H9 (cell line): ENCODE measurements at regions not wholly inside any gene's neighbourhood (a gene's known extent, or its start where the extent isn't known, plus 50 kb on each side); places are given as distances from the start of the nearest gene placed in this dataset.

ENCODE experiments used
- DNase-seq: peaks from one replicate; pipeline ENCODE4 v3.0.0-alpha.2; 2017
- H2AFZ ChIP-seq: one replicate; pipeline ENCODE4 v1.6.1; 2013; ENCODE audit warnings: mild to moderate bottlenecking, low read length, control low read depth, moderate library complexity
- H2AK5ac ChIP-seq: 2 replicates; pipeline ENCODE4 v1.6.1; 2013; ENCODE audit warnings: low read length, control low read depth, mixed read lengths; ENCODE audit not compliant: insufficient read length
- H2BK120ac ChIP-seq: one replicate; pipeline ENCODE4 v1.6.1; 2013; ENCODE audit warnings: low read depth, mild to moderate bottlenecking, low read length, control low read depth, inconsistent platforms; ENCODE audit not compliant: poor library complexity, severe bottlenecking
- H2BK12ac ChIP-seq: 2 replicates; pipeline ENCODE4 v1.6.1; 2013; ENCODE audit warnings: low read length, control low read depth, mixed read lengths, low read depth; ENCODE audit not compliant: insufficient read length
- H2BK15ac ChIP-seq: 2 replicates; pipeline ENCODE4 v1.6.1; 2013; ENCODE audit warnings: low read depth, low read length, control low read depth
- H2BK20ac ChIP-seq: one replicate; pipeline ENCODE4 v1.6.1; 2013; ENCODE audit warnings: low read depth, mild to moderate bottlenecking, low read length, control low read depth, inconsistent platforms; ENCODE audit not compliant: poor library complexity, severe bottlenecking
- H2BK5ac ChIP-seq: 2 replicates; pipeline ENCODE4 v1.6.1; 2013; ENCODE audit warnings: low read length, control low read depth, mixed read lengths; ENCODE audit not compliant: insufficient read length
- H3K14ac ChIP-seq: 2 replicates; pipeline ENCODE4 v1.6.1; 2013; ENCODE audit warnings: low read length, control low read depth; ENCODE audit not compliant: insufficient read depth
- H3K18ac ChIP-seq: 2 replicates; pipeline ENCODE4 v1.6.1; 2013; ENCODE audit warnings: low read depth, mild to moderate bottlenecking, mixed read lengths, low read length, control low read depth; ENCODE audit not compliant: insufficient read length
- H3K23ac ChIP-seq: 2 replicates; pipeline ENCODE4 v1.6.1; 2013; ENCODE audit warnings: low read length, control low read depth, mixed read lengths, low read depth; ENCODE audit not compliant: insufficient read length
- H3K23me2 ChIP-seq: 2 replicates; pipeline ENCODE4 v1.6.1; 2013; ENCODE audit warnings: low read depth, mild to moderate bottlenecking, mixed read lengths, low read length, control low read depth; ENCODE audit not compliant: insufficient read length, poor library complexity, severe bottlenecking
- H3K27ac ChIP-seq: 2 replicates; pipeline ENCODE4 v1.5.1; 2013; ENCODE audit warnings: low read length, control low read depth, mixed read lengths, low read depth; ENCODE audit not compliant: insufficient read length
- H3K27me3 ChIP-seq: 2 replicates; pipeline ENCODE4 v1.6.1; 2013; ENCODE audit warnings: low read length, control low read depth, inconsistent platforms; ENCODE audit not compliant: insufficient read depth
- H3K4ac ChIP-seq: 2 replicates; pipeline ENCODE4 v1.6.1; 2013; ENCODE audit warnings: low read depth, mild to moderate bottlenecking, control low read depth, inconsistent platforms, low read length, moderate library complexity
- H3K4me1 ChIP-seq: 2 replicates; pipeline ENCODE4 v1.6.1; 2013; ENCODE audit warnings: low read length, control low read depth, inconsistent platforms; ENCODE audit not compliant: insufficient read depth
- H3K4me2 ChIP-seq: 2 replicates; pipeline ENCODE4 v1.6.1; 2013; ENCODE audit warnings: low read length, control low read depth, mixed read lengths; ENCODE audit not compliant: insufficient read length, insufficient read depth
- H3K56ac ChIP-seq: 2 replicates; pipeline ENCODE4 v1.6.1; 2013; ENCODE audit warnings: low read depth, mild to moderate bottlenecking, mixed read lengths, low read length, control low read depth; ENCODE audit not compliant: insufficient read length
- H3K79me1 ChIP-seq: 2 replicates; pipeline ENCODE4 v1.6.1; 2013; ENCODE audit warnings: low read depth, mild to moderate bottlenecking, moderate library complexity, low read length, control low read depth, inconsistent platforms; ENCODE audit not compliant: insufficient read depth, poor library complexity, severe bottlenecking
- H3K79me2 ChIP-seq: 2 replicates; pipeline ENCODE4 v1.6.1; 2013; ENCODE audit warnings: low read length, control low read depth, inconsistent platforms; ENCODE audit not compliant: insufficient read depth
- H3K9ac ChIP-seq: 2 replicates; pipeline ENCODE4 v1.6.1; 2013; ENCODE audit warnings: low read length, control low read depth, mixed read lengths; ENCODE audit not compliant: insufficient read length; ENCODE audit errors: extremely low read depth
- H3K9me3 ChIP-seq: one replicate; pipeline ENCODE4 v1.6.1; 2013; ENCODE audit warnings: low read depth, low read length, inconsistent platforms; ENCODE audit not compliant: control insufficient read depth
- H3T11ph ChIP-seq: one replicate; pipeline ENCODE4 v1.6.1; 2013; ENCODE audit warnings: mild to moderate bottlenecking, low read length, control low read depth, inconsistent platforms
- H4K20me1 ChIP-seq: one replicate; pipeline ENCODE4 v1.6.1; 2013; ENCODE audit not compliant: control insufficient read depth, insufficient read length, insufficient read depth
- H4K5ac ChIP-seq: 2 replicates; pipeline ENCODE4 v1.6.1; 2013; ENCODE audit warnings: low read depth, mild to moderate bottlenecking, mixed read lengths, low read length, control low read depth; ENCODE audit not compliant: insufficient read length
- H4K8ac ChIP-seq: replicated peaks from 2 replicates; pipeline ENCODE4 v1.6.1; 2013; ENCODE audit warnings: low read length, control low read depth, mixed read lengths, low read depth; ENCODE audit not compliant: insufficient read length
- H4K91ac ChIP-seq: 2 replicates; pipeline ENCODE4 v1.6.1; 2013; ENCODE audit warnings: low read depth, mild to moderate bottlenecking, moderate library complexity, mixed read lengths, low read length, control low read depth; ENCODE audit not compliant: insufficient read length
- H3K27ac Mint-ChIP-seq, 3 experiments: 2 replicates in 2 of 3; 3 replicates in 1 of 3; pipeline ENCODE4 v1.8.0; 2020 to 2021; ENCODE audit warnings: mixed read lengths in 3 of 3, mild to moderate bottlenecking in 1 of 3, moderate library complexity in 1 of 3
- H3K27me3 Mint-ChIP-seq: 2 replicates; pipeline ENCODE4 v1.8.0; 2021; ENCODE audit warnings: low read depth, mild to moderate bottlenecking, moderate library complexity, mixed read lengths
- H3K36me3 Mint-ChIP-seq, 3 experiments: 2 replicates in 2 of 3; 3 replicates in 1 of 3; pipeline ENCODE4 v1.8.0; 2020 to 2021; ENCODE audit warnings: low read depth in 3 of 3, mixed read lengths in 3 of 3; ENCODE audit not compliant: insufficient read depth in 1 of 3
- H3K4me1 Mint-ChIP-seq, 2 experiments: 2 replicates each; pipeline ENCODE4 v1.8.0; 2020; ENCODE audit warnings: mixed read lengths in 2 of 2
- H3K4me3 Mint-ChIP-seq, 2 experiments: 2 replicates in 1 of 2; 3 replicates in 1 of 2; pipeline ENCODE4 v1.8.0; 2020 to 2021; ENCODE audit warnings: mild to moderate bottlenecking in 2 of 2, mixed read lengths in 2 of 2, moderate library complexity in 1 of 2
- H3K9me3 Mint-ChIP-seq, 2 experiments: 2 replicates in 1 of 2; 3 replicates in 1 of 2; pipeline ENCODE4 v1.8.0; 2020; ENCODE audit warnings: mild to moderate bottlenecking in 2 of 2, mixed read lengths in 2 of 2, moderate library complexity in 1 of 2
- WGBS: extraction: QIAGEN DNeasy Blood & Tissue Kit; methylation state at CpG from one replicate; pipeline ENCODE4 v1.1.7; 2013; ENCODE audit warnings: missing lambda C conversion rate, low lambda C conversion rate, mixed read lengths; ENCODE audit not compliant: insufficient read length; ENCODE audit errors: extremely low coverage; 5-methylcytosine and 5-hydroxymethylcytosine counted together
- TF ChIP-seq, protein P1 (sequence below): fragments of 200-600 bp; sonication (generic); conservative IDR thresholded peaks from 3 replicates; pipeline ENCODE4 v1.8.0; 2021; ENCODE audit warnings: antibody characterized with exemption, mild to moderate bottlenecking

DNA sequence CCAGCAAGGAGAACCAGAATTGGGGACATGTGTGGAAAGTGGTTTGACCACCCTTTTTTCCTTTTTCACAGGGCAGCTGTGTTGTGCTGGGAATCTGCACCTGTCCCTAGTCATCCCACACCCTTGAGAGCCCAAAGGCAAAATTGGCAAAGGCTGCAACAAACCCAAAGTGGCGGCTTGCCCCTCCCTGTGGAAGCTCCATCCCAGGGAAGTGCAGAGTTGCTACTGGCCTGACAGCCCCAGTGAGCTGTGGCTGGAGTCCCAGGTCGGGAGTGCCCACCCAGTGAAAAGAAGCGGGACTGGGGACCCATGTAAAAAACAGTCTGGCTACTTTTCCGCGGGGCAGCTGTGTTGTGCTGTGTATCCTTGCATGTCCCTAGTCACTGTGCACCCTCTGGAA is 109.1 kb upstream of the GRM3 start:
- WGBS: no CpG with 5 or more reads among the region's 5 CpGs
- no peak overlapping the region for H2BK15ac ChIP-seq
- no peak overlapping the region for H4K5ac ChIP-seq

More for the DNA sequence above, 109.1 kb upstream of the GRM3 start:
- H2AK5ac ChIP-seq: no peak overlapping the region
- no peaks in the 10 kb centered on the region for H3K4me1 ChIP-seq
- no peak overlapping the region for H3K9ac ChIP-seq
- H3K27ac Mint-ChIP-seq: no peak overlapping the region
- H3K27ac ChIP-seq: no peak overlapping the region
- TF ChIP-seq, protein P1, sequence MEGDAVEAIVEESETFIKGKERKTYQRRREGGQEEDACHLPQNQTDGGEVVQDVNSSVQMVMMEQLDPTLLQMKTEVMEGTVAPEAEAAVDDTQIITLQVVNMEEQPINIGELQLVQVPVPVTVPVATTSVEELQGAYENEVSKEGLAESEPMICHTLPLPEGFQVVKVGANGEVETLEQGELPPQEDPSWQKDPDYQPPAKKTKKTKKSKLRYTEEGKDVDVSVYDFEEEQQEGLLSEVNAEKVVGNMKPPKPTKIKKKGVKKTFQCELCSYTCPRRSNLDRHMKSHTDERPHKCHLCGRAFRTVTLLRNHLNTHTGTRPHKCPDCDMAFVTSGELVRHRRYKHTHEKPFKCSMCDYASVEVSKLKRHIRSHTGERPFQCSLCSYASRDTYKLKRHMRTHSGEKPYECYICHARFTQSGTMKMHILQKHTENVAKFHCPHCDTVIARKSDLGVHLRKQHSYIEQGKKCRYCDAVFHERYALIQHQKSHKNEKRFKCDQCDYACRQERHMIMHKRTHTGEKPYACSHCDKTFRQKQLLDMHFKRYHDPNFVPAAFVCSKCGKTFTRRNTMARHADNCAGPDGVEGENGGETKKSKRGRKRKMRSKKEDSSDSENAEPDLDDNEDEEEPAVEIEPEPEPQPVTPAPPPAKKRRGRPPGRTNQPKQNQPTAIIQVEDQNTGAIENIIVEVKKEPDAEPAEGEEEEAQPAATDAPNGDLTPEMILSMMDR: no peak
- no peak overlapping the region for H2BK120ac ChIP-seq
- no peak overlapping the region for H3K4ac ChIP-seq
- no peak overlapping the region for H4K8ac ChIP-seq
- no peaks in the 10 kb centered on the region for H3K9me3 ChIP-seq
- H3K4me1 Mint-ChIP-seq: no peaks in the 10 kb centered on the region
- no peak overlapping the region for H3T11ph ChIP-seq
- H3K4me2 ChIP-seq: no peak overlapping the region
- no peak overlapping the region for H2BK12ac ChIP-seq
- H3K56ac ChIP-seq: no peak overlapping the region
- no peak for DNase-seq
- no peaks in the 10 kb centered on the region for H3K79me1 ChIP-seq
- no peaks in the 10 kb centered on the region for H3K9me3 Mint-ChIP-seq
- H3K36me3 Mint-ChIP-seq: no peaks in the 10 kb centered on the region
- H3K4me3 Mint-ChIP-seq: no peak overlapping the region
- H3K14ac ChIP-seq: no peak overlapping the region
- H3K23ac ChIP-seq: no peak overlapping the region
- no peak overlapping the region for H3K18ac ChIP-seq
- no peaks in the 10 kb centered on the region for H4K20me1 ChIP-seq
- H3K27me3 Mint-ChIP-seq: no peaks in the 10 kb centered on the region
- H4K91ac ChIP-seq: no peak overlapping the region
- no peak overlapping the region for H2AFZ ChIP-seq
- no peak overlapping the region for H2BK5ac ChIP-seq
- H3K79me2 ChIP-seq: no peaks in the 10 kb centered on the region
- no peaks in the 10 kb centered on the region for H3K23me2 ChIP-seq
- H3K27me3 ChIP-seq: no peaks in the 10 kb centered on the region
- H2BK20ac ChIP-seq: no peak overlapping the region
